Fibroblast of skin of right quadriceps (primary cell): ENCODE measurements at regions not wholly inside any gene's neighbourhood (a gene's known extent, or its start where the extent isn't known, plus 50 kb on each side); places are given as distances from the start of the nearest gene placed in this dataset.

Source experiments
- DNase-seq: peaks from one replicate; pipeline ENCODE4 v3.0.0-alpha.2; 2013

- no peak for DNase-seq
Observed at GRCh38 chr6:119630561-119631192, 281.1 kb upstream of the MAN1A1 start.

GRCh38 chr6:119628691-119629594 lies 279.4 kb upstream of the MAN1A1 start:
- no peak for DNase-seq

GRCh38 chr6:119627908-119628669 lies 278.5 kb upstream of the MAN1A1 start:
- DNase-seq, result peak; percentile 45

- no peak for DNase-seq
Observed at GRCh38 chr6:119626884-119627619, 277.5 kb upstream of the MAN1A1 start.

DNA sequence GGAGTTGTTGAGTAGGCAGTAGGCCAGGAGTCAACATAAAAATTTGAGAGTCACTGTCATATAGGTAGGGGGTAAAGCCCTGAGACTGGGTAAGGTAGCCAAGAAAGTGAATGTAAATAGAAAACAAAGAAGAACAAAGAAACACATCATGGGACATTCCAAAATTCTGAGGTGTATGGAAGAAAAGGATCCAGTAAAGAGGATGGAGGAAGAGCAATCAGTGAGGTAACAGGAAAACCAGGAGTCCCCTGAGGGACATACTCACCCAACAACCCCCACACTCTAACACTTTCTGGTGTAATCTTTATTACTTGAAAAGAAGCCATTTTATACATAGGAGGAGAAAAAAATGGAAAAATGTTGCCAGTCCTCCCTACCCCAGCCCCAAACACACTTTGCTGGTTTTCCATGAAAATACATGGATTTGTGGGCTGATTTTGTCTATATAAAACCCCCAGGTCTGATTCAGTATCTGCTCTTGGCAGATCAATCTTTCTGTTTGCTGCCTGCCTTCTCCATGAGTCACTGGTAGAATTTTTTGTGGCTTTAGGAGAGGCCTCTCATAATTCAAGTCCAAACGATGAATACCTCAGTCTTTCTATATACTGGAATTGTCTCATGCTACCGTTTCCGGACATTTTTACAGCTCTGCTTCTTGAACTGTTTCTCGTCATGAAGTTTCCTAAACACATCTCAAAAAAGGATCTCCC lies 271.4 kb upstream of the MAN1A1 start:
- peak; percentile 98 for DNase-seq

DNA sequence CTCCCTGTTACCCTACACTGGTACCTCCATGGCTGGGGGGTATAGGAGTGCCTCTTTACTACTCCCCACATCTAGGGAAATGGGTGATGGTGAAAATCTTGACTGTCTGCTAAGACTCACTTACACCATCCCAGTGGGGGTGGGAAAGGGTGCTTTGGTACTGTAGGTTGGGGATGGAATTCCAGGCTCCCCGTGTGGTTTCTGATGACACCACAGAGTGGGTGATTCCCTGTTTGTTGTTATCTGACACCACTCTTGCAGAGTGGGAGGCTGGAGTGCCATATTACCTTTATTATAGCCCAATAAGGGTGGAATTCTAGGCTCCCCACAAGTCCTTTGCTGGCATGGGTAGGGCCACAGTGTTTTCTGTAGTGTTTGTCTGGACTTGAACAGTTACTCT lies 264.6 kb upstream of the MAN1A1 start:
- peak; percentile 31 for DNase-seq

DNA sequence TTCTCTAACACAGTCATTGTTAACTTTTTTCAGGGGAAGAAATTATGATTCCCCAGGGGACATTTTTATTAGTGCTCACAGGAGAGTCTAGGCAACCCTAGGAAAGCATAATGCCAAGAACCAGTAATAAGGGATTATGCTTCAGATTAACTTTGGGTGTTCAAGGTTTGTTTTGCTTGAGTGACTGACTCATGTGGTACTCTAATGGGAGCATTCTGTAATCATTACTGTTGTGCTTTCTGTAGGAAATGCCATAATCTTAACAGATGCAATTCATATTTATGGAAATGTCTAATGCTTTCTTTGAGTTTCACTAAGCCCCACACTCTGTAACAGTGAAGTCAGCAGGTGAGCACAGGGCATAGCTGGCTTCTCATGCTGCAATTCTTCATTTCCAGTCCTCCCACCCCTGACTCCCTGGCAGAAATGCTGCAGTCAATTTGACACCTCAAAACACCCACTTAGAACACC lies 263.4 kb upstream of the MAN1A1 start:
- peak; percentile 80 for DNase-seq

- DNase-seq, result peak; percentile 51
Observed at GRCh38 chr6:119612176-119612891, 262.8 kb upstream of the MAN1A1 start.

DNA sequence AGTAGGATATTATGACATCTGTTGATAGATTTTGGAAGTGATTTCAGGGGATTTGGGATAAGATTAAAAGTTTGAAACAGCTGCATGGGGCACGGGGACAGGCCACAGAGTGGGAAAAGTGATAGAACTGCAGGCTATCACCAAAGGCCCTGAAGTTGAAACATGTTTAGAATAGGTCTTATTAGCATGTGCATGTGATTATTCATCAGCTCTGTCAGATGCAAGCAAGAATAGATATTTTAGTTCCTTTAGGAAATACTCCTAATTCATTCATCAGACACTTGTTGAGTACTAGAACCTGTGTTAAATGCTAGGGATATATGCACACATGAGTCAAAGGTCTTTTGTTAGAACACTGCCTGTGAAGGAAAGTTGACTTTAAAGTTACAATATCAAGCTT lies 261.2 kb upstream of the MAN1A1 start:
- no peak for DNase-seq

GRCh38 chr6:119610265-119610664 lies 260.7 kb upstream of the MAN1A1 start:
- DNase-seq, result no peak

- no peak for DNase-seq
Observed at GRCh38 chr6:119609865-119610264, 260.3 kb upstream of the MAN1A1 start.

- no peak for DNase-seq
Observed at GRCh38 chr6:119608994-119609393, 259.4 kb upstream of the MAN1A1 start.

DNA sequence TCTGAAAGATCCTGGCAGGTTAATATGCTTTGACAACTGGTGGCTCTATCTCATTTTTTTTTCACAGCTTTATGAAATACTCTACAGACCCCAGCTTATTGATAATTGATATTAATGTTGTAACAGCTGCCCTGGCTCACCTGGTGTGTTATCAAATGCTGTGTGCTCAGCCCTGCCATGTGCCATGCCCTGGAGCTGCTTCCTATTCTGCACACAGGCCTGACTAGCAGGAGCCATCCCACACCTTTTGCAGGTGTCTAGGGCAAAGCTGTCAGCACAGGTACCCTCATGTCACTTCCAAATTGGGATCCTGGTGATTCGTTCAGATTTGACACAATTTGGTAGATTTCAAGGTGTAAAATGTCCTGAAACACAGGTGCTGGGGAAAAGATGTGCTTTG lies 254.6 kb upstream of the MAN1A1 start:
- DNase-seq, result no peak

- DNase-seq, result no peak
Observed at GRCh38 chr6:119603501-119603900, 253.9 kb upstream of the MAN1A1 start.

DNA sequence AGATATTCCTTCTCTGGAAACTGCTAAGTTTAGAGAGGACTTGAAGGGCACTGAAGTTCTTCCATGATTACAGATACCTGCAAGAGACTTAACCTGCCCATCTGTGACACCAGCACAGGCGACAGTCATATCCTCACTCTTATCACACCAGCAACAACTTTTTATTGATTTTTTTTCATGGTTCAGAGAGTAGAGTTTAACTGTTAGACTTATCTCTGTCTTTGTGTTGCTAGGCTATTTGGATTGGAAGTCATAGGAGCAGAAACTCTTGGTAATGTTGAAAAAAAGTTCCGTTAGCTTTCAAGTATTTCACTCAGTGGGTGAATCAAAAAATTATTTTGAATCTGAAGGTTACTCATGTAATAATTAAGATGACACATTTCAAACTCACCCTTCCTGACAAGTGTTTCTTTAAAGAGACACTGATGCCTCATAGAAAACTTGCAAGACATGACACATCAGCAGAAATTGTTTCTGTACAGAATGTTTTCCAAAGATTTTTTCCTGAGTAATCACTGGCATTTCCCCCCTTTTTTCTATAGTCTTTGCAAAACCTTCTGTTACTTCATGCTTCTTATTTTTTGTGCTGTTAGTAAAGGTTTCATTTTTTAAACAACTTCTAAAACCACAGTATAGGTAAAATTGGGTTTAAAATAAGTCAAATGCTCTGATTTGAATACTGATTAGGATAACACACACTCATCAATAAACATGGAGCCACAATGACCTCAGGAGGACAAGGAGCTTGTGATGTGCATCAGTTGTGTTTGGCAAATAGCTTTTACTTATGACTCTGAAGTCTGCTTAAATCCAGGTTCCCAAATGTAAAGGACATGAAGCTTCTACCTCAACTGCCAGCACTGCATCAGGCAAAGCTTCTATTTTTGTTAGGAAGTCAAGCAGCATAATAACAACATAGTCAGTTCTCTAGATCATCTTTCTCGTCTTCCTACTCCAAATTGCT lies 252.9 kb upstream of the MAN1A1 start:
- DNase-seq, result peak; percentile 85

DNA sequence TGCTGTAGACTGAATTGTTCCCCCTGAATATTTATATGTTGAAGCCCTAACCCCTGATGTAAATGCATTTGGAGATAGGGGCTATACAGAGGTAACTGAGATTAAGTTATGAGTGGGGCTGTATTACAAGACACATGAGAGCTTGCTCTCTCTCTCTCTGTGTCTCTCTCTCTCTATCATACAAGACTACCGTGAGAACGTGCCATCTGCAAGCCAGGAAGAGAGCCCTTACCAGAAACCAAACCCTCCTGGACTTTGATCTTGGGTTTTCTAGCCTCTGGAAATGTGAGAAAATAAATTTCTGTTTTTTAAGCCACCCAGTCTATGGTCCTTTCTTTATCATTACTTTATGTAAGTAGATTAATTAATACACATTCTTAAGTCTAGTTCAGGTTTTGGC lies 249.3 kb upstream of the MAN1A1 start:
- DNase-seq, result no peak

DNA sequence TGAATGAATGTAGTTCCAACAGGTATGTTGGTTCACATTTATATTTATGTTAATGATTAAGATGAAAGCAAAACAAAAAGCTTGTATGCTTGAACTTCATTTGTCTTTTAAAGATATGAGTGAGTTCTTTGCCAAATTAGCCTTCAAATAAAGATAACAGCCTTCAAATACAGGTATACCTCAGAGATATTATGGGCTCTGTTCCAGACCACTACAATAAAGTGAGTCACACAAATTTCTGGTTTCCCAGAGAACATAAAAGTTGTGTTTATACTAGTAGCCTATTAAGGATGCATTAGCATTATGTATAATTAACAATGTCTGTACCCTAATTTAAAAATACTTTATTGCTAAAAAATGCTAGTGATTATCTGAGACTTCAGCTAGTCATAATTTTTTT lies 245.3 kb upstream of the MAN1A1 start:
- no peak for DNase-seq

DNA sequence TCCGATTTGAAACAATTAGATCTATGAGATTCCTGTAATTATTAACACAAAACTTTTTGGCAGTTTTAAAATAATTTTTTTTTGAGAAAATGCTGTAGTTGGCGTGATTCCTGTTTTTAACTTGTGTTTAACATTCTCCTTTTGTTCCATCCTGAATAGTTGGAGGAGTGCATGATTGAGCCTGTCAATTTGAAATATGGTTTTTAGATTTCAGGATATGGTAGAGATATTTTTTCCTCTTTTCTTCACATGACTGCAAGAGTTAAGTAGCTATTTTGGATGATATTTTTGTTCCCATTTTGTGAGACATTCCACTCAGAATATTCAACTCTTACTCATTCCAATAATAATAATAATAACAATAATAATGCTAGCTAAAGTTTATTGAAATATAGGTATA lies 241.7 kb upstream of the MAN1A1 start:
- no peak for DNase-seq

- no peak for DNase-seq
Observed at GRCh38 chr6:119590066-119590465, 240.5 kb upstream of the MAN1A1 start.

- peak; percentile 4 for DNase-seq
Observed at GRCh38 chr6:119587537-119587936, 238.0 kb upstream of the MAN1A1 start.
